AG08395 (cell line): ENCODE measurements at regions not wholly inside any gene's neighbourhood (a gene's known extent, or its start where the extent isn't known, plus 50 kb on each side); places are given as distances from the start of the nearest gene placed in this dataset.

ENCODE experiments used
- DNase-seq: peaks from one replicate; pipeline ENCODE4 v3.0.0; 2012; ENCODE audit warnings: mixed read lengths, low spot score

GRCh38 chr7:41039981-41040380 is 662.9 kb downstream of the INHBA start:
- no peak for DNase-seq

DNA sequence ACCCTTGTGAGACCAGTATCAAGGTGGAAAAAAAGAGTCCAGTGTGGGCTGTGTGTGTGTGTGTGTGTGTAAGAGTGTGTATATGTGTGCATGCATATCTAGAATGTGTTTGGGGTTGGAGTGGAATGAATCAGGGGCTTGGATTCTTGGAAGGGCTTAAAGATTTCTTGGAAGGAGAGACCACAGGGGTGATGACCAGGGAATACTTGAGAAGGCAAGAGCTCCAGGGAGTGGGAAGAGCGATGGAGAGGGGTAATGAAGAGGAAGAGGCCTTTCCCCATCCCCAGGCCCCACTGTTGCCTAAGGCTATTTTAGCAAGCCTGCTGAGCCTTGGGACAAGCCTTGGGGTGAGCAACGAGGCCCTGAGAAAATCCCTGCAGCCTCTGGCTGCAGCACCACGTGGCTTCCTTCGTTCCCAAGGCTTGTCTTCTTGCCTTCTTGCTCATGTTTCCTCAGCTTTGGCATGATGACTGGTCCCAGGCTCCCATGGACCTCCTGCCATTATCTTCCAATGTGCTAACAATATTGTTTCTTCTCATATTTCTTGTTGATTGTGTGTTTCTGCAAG is 663.4 kb downstream of the INHBA start:
- no peak for DNase-seq

- no peak for DNase-seq
Measured at GRCh38 chr7:41038211-41038610, 664.7 kb downstream of the INHBA start.

GRCh38 chr7:41037691-41038090 is 665.2 kb downstream of the INHBA start:
- no peak for DNase-seq

DNA sequence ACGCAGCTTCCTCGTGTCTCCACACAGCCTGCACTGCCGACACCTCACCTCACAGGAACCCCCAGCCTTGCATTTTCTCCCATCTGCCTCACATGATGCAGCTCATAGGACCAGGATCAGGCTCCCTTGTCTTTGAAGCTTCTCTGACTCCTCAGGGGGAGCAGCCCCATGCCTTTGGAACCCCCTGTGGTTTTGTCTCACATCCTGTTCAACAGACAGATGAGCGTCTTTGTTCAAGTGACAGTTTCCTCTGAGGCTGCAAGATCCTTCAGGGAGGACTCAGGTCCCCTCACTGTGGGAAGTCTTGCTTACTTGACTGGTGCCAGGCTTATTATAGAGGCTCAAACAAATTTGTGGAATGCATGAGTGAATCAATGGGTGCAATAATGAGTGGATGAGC is 667.1 kb downstream of the INHBA start:
- DNase-seq, result no peak

- no peak for DNase-seq
Measured at GRCh38 chr7:41033500-41033899, 669.4 kb downstream of the INHBA start.

GRCh38 chr7:41030673-41031072 is 672.2 kb downstream of the INHBA start:
- no peak for DNase-seq

DNA sequence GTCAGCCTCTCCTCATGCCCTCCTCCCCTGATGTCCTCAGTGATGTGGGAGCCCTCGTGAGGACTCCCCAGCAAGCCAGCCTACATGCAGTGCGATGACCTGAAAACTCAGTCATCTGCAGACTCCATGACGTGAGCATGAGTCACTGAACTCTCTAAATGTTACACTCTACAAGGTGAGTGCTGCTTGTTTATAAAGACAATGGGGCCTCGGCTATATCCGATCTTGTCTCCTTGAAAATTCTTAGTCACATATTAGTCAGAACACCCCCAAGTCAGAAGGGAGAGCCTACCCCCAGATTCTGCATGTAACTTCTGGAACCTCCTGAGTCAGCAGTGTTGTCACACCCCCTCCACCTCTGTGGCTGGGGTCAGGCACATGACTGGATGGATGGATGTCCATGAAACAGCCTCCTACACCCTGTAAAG is 673.8 kb downstream of the INHBA start:
- DNase-seq, result peak; percentile 72

GRCh38 chr7:41028580-41028979 is 674.3 kb downstream of the INHBA start:
- DNase-seq, result no peak

DNA sequence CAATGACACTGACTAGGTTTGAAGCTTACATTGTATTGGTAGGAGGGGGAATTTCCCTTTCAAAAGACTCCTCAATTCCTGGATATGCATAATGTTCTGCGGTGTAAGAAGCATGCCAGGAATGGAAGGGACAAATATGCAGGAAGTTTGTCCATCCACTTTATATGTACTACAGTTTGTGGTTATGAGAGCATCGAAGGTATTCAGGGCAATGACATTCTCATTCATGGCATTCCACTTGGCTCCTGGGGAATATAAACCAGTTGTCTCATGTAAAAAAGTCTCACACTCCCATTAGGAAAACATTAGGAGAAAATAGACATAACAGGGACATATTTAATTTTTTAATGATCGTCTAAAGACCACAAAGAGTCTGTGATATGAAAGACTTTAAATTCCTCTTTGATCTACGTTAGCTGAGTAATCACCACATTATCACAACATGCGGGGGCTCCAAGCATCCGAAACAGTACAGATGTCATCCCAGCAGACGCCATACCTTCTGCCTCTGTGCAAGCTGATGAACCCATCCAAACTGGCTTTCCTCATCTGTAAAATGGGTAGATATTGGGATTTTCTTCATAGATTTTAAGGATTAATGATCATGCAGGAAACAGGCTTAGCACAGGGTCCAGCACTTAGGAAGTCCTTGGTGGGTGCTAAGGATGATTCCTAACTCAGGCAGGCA is 675.3 kb downstream of the INHBA start:
- DNase-seq, result peak; percentile 91

DNA sequence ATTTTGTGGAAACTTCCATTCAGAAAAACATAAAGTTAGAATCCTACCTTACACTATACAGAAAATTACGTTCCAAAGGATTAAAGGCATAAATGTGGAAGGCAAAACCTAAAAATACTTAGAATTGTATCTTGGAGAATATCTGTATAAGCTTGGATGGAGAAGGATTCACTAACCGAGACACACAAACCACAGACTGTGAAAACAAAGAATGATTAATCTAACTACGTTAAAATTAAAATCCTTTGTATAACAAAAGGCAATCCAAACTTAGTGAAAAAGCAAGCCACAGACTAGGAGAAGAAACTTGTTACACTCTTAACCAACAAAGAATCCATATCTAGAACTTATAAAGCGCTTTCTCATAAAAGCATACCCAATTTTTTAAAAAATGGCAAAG is 678.8 kb downstream of the INHBA start:
- no peak for DNase-seq

- DNase-seq, result no peak
Measured at GRCh38 chr7:41020056-41020455, 682.8 kb downstream of the INHBA start.

DNA sequence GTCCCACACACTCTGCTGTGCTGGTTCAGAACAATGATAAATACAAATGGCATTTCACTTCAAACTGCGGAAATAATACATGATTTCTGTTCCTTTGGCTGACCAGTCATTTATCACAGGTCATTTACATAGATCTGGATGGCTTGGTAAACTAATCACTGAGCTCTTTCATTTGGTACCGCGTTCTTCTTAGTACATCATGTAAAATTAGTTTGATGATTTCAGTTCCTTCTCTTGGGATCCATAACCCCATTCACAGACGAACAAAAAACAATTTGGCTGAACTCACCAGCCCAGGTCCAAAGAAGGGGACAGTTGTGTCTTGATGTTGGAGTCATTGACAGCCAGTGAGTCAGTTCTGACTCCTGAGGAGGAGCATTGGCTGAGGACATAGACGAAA is 689.8 kb downstream of the INHBA start:
- DNase-seq, result no peak

DNA sequence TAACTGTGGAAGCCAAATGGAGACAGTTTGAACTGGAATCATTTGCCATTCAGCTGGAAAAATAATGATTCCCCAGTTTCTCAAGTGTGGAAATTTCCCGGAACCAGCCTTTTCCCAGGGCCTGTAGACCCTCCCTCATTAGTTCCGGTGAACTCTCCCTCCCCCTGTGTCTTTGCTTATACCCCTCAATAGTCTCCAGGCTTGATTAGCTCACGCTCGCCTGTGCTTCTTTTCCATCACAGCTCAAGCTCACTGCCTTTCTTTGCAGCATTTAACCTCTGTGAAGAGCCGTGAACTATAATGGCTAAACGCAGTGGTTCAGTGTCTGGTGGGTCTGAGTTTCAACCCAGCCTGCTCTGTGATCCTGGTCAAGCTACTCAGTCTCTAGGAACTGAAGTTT is 690.8 kb downstream of the INHBA start:
- no peak for DNase-seq

DNA sequence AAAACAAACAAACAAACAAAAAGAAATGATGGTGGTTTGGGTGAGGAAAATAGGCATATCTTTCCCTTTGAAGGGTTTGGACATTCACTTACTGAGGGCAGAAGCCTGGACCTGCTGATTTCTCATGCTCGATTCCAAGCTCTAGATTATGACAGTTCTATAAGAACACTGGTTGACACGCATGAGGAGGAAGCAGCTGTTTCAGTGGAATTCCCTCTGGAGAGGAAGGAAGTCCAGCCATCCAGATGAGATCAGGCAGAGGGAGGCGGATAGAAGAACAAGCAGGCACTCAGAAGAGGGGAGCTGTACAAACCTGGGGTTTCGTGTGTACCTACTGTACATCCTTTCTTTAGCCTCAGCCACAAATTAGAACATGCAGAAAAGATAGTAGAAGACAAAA is 691.9 kb downstream of the INHBA start:
- peak; percentile 59 for DNase-seq

GRCh38 chr7:41010418-41010817 is 692.5 kb downstream of the INHBA start:
- DNase-seq, result peak; percentile 38

GRCh38 chr7:41007811-41008210 is 695.1 kb downstream of the INHBA start:
- no peak for DNase-seq

- no peak for DNase-seq
Measured at GRCh38 chr7:41007351-41007751, 695.5 kb downstream of the INHBA start.

GRCh38 chr7:41006306-41006995 is 696.4 kb downstream of the INHBA start:
- no peak for DNase-seq

GRCh38 chr7:41005374-41005901 is 697.5 kb downstream of the INHBA start:
- peak; percentile 63 for DNase-seq

GRCh38 chr7:41003977-41004376 is 698.9 kb downstream of the INHBA start:
- no peak for DNase-seq

DNA sequence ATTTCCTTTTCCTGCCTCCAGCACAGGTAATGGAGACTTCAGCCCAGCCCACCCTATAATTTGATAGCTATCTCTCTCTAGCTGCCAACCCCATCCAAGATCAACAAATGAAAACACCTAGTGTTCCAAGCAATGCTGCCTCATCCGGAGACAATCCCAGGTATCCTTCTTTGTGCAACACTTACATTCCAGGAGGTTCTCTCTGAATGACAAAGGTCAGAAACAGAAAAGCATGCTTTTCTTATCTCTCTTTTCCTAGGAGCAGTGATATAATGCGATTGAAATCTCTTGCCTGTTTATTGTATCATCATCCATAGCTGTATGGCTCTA is 699.3 kb downstream of the INHBA start:
- no peak for DNase-seq
